OCI-M2 (cell line): ENCODE measurements at regions not wholly inside any gene's neighbourhood (a gene's known extent, or its start where the extent isn't known, plus 50 kb on each side); places are given as distances from the start of the nearest gene placed in this dataset.
"Not testable (repeated sequence)": the region's sequence is repeated elsewhere in the genome, so short reads cannot be mapped to it uniquely, and the experiment has no call there.

Source experiments
- DNase-seq: peaks from one replicate; lab custom pipeline; 2025; ENCODE audit not compliant: unreplicated experiment; lab: John Stamatoyannopoulos, UW

- no peak for DNase-seq
Observed at GRCh38 chr12:127984386-127985055, 282.4 kb upstream of the TMEM132C start.

GRCh38 chr12:127987199-127987901, 279.6 kb upstream of the TMEM132C start:
- no peak for DNase-seq

DNA sequence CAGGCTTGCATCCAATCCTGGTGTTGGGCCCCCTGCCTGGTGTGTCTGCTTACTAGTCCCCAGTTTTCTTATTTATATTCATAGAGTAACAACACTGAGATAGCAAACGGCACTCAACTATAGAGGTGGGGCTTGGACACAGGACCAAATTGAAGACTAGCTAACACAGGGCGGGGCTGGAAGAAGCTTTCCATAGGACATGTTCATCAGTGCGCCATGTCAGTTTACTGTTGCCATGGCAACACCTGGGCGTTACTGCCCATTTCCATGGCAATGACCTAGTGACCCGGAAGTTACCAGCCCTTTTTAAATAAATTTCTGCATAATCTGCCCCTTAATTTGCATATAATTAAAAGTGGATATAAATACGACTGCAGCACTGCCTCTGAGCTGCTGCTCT, 275.5 kb upstream of the TMEM132C start:
- no peak for DNase-seq

DNA sequence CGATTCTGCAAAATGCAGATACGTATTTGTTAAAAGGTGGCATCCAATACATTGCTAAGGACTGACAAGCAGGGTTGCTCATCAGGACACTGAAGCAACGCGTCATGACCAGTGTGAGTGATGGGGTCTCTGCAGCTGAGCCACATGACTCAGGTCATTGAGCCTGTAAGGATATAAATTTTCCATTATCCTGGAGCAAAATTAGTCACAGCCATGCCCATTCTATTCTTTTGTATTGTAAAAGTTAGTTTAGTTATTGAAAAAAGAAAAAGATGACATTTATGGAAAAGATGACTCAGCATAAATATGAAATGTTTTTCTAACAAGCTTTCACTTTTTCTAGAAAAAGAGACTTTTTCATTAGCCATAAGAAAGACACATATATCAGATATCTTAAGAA, 268.0 kb upstream of the TMEM132C start:
- no peak for DNase-seq

- DNase-seq, result no peak
Observed at GRCh38 chr12:128004383-128004938, 262.5 kb upstream of the TMEM132C start.

DNA sequence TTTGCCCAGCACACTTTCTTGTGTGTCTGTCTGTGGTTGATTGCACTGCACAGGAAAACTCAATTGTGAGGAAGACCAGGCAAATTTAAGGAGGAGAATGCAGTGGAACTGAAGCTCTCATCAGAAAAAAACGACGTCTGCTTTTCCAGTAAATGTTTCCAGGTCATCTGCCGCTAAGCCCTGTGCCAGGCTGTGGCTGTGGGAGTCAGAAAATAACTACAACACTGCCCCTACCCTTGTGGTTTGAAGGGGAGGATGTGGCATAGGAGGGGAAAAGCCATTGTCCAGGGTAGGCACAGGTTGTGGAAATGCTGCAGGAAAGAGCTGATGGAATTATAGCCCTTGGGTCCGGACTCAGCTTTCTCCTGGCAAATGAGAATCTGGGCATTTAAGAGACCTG, 259.7 kb upstream of the TMEM132C start:
- no peak for DNase-seq

DNA sequence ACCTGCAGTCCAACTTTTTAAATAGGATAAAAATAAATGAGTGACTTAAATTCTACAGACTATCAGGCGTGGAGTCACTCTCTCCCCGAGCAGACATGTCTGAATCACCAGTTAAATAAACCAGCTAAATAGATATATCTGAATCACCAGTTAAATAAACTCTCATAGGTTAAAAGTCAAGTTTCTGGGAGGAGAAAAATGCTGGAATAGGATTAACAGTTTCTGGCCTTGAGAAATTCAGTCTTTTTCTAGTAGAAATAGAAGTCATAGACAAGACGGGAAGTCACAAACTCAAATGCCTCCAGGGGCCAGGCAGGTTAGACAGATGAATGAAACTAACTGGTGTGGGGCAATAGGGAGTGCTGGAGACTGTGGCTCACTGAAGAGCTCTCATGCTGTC, 258.6 kb upstream of the TMEM132C start:
- DNase-seq, result no peak

- no peak for DNase-seq
Observed at GRCh38 chr12:128009108-128009507, 257.9 kb upstream of the TMEM132C start.

DNA sequence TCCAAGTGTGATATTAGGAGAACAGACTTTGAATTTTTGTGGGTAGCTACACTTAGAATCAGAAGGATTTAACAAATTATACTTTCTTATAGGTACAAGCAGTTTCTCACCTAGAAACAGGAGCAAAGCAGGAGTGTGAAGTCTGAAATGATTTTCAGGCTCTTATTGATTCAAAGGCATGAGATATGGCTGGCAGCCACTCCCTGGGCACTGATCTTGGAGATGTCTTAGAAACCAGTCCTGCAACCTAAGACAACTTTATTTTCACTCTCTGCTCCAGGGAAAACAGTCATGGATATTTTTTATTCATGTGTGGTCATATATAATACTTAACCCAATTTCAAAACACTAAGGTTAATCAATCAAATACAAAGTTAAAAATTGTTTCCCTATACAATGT, 254.9 kb upstream of the TMEM132C start:
- DNase-seq, result no peak

DNA sequence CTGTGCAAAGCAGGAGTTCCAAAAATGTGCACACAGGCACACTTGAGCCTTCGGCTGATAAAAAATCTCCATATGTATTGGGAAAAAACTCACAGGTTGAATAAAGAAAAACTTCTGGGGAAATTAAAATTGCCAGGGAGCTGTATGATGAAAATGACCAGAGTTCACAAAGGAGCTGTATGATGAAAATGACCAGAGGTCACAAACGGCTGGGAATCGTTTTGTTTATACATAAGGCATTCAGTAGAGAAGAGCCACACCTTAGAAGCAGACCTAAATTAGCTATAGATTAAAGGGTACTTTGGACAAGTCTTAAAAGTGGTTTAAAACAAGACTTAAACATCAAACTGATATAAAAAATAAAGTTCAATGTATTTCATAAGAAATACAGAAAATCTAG, 251.7 kb upstream of the TMEM132C start:
- no peak for DNase-seq

GRCh38 chr12:128018067-128018466, 248.9 kb upstream of the TMEM132C start:
- DNase-seq, result no peak

DNA sequence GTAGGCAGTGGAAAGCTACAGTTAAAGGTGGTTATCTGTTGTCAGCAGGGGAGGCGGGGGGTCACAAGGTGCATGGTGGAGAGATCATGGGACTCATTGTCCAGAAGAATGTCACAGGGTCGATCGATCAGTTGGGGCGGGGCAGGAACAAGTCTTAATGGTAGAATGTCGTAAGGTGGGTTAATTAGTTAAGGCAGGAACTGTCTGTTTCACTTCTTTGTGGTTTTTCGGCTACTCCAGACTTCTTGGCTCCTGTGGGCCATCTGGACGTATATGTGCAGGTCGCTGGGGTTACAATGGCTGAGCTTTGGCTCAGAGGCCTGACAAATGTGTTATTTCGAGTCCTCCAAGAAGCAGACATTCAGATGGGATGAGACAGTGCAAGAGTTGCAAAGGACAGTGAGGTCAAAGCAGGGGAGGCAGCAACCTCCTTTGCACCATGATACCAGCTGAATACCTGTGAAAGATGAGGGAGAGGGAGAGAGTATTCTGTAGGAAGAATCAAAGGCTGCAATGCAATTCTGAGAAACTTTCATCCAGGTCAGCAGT, 246.9 kb upstream of the TMEM132C start:
- DNase-seq, result no peak

DNA sequence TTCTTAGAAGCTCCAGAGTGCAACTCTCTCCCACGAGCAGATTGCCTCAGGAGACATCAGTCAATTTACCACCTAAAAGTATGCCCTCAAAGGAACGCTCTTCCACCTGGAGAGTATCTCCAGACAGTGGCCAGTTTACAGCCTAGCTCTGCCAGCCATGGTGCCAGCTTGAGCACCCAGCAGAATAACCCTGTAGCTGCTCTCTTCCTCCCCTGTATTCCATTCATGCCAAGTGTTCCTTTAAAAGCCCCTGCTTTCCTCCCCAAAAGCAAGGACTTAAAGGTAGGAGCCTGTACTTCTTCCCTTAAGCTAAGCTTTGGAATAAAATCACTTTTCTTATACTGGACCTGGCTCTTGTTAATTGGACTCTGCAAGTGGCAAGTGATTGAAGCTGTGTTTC, 245.4 kb upstream of the TMEM132C start:
- no peak for DNase-seq

DNA sequence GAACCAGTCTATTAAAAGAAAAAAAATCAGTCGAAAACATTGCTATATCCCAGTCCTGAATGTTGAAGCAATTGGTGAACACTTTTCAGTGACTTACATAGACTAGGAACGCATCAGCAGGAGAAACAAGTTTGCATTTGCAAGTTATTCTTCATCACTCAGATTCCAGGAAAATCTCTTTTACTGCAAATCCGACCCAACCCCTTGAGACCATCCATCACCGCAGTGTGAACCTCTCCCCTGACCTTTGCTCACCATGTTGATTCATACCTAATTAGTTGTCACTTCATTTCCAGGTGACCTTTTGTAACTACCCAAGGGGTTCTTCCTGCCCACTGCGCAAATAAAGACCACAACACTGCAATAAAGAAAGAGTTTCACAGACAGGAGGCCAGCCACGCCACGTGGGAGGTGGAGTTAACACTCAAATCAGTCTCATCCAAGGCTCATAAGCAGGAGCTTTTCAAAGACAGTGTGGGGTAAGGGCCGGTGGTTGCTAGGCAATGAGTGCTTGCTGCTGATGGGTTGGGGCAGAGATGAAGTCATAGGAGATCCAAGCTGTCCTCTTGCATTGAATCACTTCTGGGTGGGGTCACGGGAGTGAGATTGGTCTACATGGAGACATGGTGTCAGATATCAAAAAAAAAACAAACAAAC, 241.3 kb upstream of the TMEM132C start:
- no peak for DNase-seq

GRCh38 chr12:128026696-128027574, 240.0 kb upstream of the TMEM132C start:
- DNase-seq, result no peak

GRCh38 chr12:128033473-128033872, 233.5 kb upstream of the TMEM132C start:
- DNase-seq, result no peak

DNA sequence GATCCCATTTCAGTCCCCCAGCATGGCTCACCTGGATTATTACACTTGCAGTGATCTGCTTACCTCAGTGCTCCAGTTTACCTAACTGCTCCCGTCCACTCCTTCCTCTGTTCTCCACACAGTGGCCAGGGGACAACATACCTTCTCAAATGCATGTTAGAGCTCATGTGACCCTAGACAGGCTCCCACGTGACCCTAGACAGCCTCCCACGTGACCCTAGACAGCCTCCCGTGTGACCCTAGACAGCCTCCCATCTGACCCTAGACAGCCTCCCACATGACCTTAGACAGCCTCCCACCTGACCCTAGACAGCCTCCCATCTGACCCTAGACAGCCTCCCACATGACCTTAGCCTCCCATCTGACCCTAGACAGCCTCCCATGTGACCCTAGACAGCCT, 226.0 kb upstream of the TMEM132C start:
- DNase-seq, result no peak

- DNase-seq, result not testable (repeated sequence)
Observed at GRCh38 chr12:128042283-128042682, 224.7 kb upstream of the TMEM132C start.

DNA sequence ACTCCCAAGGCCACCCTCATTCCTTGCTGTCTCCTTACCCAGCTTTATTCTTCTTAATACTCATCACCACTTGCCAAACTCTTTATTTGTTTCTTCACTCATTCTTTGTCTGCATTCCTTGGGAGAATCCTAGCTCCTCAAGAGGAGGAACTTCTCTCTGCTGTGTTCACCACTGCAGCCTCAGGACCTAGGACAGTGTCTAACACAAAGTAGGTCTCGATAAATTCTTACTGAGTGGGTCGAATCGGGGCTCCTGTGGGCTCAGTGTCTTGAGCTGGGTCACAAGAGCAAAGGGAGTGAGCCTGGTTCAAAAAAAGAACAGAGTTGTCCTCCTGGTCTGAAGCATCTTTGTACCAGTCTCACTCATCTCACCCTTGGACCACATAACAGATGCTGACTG, 224.1 kb upstream of the TMEM132C start:
- DNase-seq, result no peak

- DNase-seq, result no peak
Observed at GRCh38 chr12:128043317-128043716, 223.7 kb upstream of the TMEM132C start.
